Lower leg skin (tissue), 3 donors: ENCODE measurements at regions not wholly inside any gene's neighbourhood (a gene's known extent, or its start where the extent isn't known, plus 50 kb on each side); places are given as distances from the start of the nearest gene placed in this dataset.

Source experiments
- POLR2A ChIP-seq, 2 donors: fragments of 450-650 bp; IDR thresholded peaks; one replicate each; pipeline ENCODE4 v1.6.1; 2016 to 2017; ENCODE audit warnings: antibody characterized with exemption in 2 of 2, mild to moderate bottlenecking in 1 of 2, moderate library complexity in 1 of 2
- TF ChIP-seq, protein P1 (sequence below), 3 donors: fragments of 450-650 bp; IDR thresholded peaks; one replicate each; pipeline ENCODE4 v1.5.1; 2016; ENCODE audit warnings: antibody characterized with exemption in 3 of 3, mild to moderate bottlenecking in 3 of 3, moderate library complexity in 2 of 3

DNA sequence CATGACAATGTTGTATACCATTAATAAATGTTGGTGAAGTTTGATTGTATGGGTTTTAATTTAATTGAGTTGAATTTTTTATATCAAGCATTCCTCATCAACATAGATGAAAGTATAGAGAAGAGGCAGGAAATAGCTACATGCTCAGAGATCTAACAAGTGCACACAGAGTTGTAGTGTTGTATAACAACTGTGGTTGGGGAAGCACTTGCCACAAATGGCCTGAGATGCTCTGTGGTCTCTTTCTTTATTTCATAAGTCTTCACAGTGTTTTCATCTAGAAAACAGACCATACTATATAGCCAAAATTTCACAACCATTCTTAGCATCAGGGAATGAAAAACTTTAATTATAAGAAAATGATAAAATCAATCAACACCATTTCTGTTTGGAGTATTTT lies 682.6 kb upstream of the NECTIN3 start:
- TF ChIP-seq, protein P1, sequence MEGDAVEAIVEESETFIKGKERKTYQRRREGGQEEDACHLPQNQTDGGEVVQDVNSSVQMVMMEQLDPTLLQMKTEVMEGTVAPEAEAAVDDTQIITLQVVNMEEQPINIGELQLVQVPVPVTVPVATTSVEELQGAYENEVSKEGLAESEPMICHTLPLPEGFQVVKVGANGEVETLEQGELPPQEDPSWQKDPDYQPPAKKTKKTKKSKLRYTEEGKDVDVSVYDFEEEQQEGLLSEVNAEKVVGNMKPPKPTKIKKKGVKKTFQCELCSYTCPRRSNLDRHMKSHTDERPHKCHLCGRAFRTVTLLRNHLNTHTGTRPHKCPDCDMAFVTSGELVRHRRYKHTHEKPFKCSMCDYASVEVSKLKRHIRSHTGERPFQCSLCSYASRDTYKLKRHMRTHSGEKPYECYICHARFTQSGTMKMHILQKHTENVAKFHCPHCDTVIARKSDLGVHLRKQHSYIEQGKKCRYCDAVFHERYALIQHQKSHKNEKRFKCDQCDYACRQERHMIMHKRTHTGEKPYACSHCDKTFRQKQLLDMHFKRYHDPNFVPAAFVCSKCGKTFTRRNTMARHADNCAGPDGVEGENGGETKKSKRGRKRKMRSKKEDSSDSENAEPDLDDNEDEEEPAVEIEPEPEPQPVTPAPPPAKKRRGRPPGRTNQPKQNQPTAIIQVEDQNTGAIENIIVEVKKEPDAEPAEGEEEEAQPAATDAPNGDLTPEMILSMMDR (IDR thresholded peaks at IDR 0.05) = no peak
- no peak for TF ChIP-seq POLR2A (IDR thresholded peaks at IDR 0.05)
